ENCODE measurements at regions not wholly inside any gene's neighbourhood (a gene's known extent, or its start where the extent isn't known, plus 50 kb on each side); places are given as distances from the start of the nearest gene placed in this dataset.

DNA sequence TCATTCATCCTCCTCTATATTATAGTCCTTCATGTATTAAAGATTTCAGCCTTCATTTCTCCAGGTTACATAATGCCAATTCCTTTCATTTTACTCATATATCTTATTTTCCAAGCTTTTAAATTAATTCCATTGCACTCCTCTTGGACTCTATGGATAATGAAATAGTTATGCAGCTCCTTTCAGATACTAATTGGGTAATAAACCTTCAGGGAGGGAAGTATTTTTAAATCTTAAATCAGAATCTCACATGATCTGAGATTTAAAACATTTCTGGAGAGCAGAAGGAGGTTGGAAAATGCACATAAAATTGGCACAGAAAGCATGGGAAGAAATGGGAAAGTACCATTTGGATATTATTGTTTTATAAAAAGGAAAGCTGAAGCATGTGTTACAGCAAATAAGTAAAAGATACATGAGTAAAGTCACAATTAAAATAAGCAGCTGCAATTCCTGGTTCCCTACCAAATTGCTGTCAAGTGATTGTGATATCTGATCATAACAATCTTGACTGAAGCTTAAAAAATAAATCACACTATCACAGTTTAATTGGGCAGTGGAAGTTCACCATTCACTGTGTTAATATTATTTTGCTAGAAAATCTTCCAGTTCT lies 257.9 kb upstream of the NREP start:
- H3K4me1 Mint-ChIP-seq = no peaks in the 10 kb centered on the region
- H3K4me3 Mint-ChIP-seq = no peak overlapping the region
- no peaks in the 10 kb centered on the region for H3K9me2 ChIP-seq (ENCODE audit: insufficient read depth)
- H3F3A ChIP-seq (replicated peaks; ENCODE audit: low read depth) = no peaks in the 10 kb centered on the region
- no peaks in the 10 kb centered on the region for H3K9me3 Mint-ChIP-seq
- no peak overlapping the region for H3K27ac Mint-ChIP-seq
- no peaks in the 10 kb centered on the region for H3K27me3 ChIP-seq (ENCODE audit: insufficient read depth)
- no peaks in the 10 kb centered on the region for H3K36me3 Mint-ChIP-seq (ENCODE audit: low read depth)
- DNase-seq (ENCODE audit: low spot score) = no peak
- H3K4me1 ChIP-seq (ENCODE audit: insufficient read depth) = no peaks in the 10 kb centered on the region
- H4K20me1 ChIP-seq (replicated peaks; ENCODE audit: insufficient read depth) = no peaks in the 10 kb centered on the region
- no peaks in the 10 kb centered on the region for H3K27me3 Mint-ChIP-seq (ENCODE audit: insufficient read depth, low read depth, poor library complexity)
- TF ChIP-seq EZH2phosphoT487 (IDR thresholded peaks at IDR 0.05; ENCODE audit: unreplicated experiment) (no peak), CREB1 (CRISPR knock-in tag; IDR thresholded peaks at IDR 0.05; ENCODE audit: low read depth) (no peak), POLR2AphosphoS5 (IDR thresholded peaks at IDR 0.05; ENCODE audit: low read depth) (no peak), STAT1 (IDR thresholded peaks at IDR 0.05; ENCODE audit: unreplicated experiment) (no peak), EZH2 (IDR thresholded peaks at IDR 0.05; ENCODE audit: low read depth, unreplicated experiment) (no peak), ZNF114 (CRISPR knock-in tag; IDR thresholded peaks at IDR 0.05) (no peak), JUNB (IDR thresholded peaks at IDR 0.05; ENCODE audit: unreplicated experiment) (no peak), ZNF331 (CRISPR knock-in tag; IDR thresholded peaks at IDR 0.05; ENCODE audit: low read depth) (no peak), NANOG (IDR thresholded peaks at IDR 0.05; ENCODE audit: borderline replicate concordance) (no peak)
- TF ChIP-seq, protein P1, sequence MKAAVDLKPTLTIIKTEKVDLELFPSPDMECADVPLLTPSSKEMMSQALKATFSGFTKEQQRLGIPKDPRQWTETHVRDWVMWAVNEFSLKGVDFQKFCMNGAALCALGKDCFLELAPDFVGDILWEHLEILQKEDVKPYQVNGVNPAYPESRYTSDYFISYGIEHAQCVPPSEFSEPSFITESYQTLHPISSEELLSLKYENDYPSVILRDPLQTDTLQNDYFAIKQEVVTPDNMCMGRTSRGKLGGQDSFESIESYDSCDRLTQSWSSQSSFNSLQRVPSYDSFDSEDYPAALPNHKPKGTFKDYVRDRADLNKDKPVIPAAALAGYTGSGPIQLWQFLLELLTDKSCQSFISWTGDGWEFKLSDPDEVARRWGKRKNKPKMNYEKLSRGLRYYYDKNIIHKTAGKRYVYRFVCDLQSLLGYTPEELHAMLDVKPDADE (IDR thresholded peaks at IDR 0.05) = no peak
- TF ChIP-seq, protein P2, sequence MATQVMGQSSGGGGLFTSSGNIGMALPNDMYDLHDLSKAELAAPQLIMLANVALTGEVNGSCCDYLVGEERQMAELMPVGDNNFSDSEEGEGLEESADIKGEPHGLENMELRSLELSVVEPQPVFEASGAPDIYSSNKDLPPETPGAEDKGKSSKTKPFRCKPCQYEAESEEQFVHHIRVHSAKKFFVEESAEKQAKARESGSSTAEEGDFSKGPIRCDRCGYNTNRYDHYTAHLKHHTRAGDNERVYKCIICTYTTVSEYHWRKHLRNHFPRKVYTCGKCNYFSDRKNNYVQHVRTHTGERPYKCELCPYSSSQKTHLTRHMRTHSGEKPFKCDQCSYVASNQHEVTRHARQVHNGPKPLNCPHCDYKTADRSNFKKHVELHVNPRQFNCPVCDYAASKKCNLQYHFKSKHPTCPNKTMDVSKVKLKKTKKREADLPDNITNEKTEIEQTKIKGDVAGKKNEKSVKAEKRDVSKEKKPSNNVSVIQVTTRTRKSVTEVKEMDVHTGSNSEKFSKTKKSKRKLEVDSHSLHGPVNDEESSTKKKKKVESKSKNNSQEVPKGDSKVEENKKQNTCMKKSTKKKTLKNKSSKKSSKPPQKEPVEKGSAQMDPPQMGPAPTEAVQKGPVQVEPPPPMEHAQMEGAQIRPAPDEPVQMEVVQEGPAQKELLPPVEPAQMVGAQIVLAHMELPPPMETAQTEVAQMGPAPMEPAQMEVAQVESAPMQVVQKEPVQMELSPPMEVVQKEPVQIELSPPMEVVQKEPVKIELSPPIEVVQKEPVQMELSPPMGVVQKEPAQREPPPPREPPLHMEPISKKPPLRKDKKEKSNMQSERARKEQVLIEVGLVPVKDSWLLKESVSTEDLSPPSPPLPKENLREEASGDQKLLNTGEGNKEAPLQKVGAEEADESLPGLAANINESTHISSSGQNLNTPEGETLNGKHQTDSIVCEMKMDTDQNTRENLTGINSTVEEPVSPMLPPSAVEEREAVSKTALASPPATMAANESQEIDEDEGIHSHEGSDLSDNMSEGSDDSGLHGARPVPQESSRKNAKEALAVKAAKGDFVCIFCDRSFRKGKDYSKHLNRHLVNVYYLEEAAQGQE (IDR thresholded peaks at IDR 0.05; ENCODE audit: unreplicated experiment) = no peak
- TF ChIP-seq, protein P3, sequence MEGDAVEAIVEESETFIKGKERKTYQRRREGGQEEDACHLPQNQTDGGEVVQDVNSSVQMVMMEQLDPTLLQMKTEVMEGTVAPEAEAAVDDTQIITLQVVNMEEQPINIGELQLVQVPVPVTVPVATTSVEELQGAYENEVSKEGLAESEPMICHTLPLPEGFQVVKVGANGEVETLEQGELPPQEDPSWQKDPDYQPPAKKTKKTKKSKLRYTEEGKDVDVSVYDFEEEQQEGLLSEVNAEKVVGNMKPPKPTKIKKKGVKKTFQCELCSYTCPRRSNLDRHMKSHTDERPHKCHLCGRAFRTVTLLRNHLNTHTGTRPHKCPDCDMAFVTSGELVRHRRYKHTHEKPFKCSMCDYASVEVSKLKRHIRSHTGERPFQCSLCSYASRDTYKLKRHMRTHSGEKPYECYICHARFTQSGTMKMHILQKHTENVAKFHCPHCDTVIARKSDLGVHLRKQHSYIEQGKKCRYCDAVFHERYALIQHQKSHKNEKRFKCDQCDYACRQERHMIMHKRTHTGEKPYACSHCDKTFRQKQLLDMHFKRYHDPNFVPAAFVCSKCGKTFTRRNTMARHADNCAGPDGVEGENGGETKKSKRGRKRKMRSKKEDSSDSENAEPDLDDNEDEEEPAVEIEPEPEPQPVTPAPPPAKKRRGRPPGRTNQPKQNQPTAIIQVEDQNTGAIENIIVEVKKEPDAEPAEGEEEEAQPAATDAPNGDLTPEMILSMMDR (conservative IDR thresholded peaks at IDR 0.05; ENCODE audit: low read depth in 2 of 2) = no peak
- TF ChIP-seq, protein P4, sequence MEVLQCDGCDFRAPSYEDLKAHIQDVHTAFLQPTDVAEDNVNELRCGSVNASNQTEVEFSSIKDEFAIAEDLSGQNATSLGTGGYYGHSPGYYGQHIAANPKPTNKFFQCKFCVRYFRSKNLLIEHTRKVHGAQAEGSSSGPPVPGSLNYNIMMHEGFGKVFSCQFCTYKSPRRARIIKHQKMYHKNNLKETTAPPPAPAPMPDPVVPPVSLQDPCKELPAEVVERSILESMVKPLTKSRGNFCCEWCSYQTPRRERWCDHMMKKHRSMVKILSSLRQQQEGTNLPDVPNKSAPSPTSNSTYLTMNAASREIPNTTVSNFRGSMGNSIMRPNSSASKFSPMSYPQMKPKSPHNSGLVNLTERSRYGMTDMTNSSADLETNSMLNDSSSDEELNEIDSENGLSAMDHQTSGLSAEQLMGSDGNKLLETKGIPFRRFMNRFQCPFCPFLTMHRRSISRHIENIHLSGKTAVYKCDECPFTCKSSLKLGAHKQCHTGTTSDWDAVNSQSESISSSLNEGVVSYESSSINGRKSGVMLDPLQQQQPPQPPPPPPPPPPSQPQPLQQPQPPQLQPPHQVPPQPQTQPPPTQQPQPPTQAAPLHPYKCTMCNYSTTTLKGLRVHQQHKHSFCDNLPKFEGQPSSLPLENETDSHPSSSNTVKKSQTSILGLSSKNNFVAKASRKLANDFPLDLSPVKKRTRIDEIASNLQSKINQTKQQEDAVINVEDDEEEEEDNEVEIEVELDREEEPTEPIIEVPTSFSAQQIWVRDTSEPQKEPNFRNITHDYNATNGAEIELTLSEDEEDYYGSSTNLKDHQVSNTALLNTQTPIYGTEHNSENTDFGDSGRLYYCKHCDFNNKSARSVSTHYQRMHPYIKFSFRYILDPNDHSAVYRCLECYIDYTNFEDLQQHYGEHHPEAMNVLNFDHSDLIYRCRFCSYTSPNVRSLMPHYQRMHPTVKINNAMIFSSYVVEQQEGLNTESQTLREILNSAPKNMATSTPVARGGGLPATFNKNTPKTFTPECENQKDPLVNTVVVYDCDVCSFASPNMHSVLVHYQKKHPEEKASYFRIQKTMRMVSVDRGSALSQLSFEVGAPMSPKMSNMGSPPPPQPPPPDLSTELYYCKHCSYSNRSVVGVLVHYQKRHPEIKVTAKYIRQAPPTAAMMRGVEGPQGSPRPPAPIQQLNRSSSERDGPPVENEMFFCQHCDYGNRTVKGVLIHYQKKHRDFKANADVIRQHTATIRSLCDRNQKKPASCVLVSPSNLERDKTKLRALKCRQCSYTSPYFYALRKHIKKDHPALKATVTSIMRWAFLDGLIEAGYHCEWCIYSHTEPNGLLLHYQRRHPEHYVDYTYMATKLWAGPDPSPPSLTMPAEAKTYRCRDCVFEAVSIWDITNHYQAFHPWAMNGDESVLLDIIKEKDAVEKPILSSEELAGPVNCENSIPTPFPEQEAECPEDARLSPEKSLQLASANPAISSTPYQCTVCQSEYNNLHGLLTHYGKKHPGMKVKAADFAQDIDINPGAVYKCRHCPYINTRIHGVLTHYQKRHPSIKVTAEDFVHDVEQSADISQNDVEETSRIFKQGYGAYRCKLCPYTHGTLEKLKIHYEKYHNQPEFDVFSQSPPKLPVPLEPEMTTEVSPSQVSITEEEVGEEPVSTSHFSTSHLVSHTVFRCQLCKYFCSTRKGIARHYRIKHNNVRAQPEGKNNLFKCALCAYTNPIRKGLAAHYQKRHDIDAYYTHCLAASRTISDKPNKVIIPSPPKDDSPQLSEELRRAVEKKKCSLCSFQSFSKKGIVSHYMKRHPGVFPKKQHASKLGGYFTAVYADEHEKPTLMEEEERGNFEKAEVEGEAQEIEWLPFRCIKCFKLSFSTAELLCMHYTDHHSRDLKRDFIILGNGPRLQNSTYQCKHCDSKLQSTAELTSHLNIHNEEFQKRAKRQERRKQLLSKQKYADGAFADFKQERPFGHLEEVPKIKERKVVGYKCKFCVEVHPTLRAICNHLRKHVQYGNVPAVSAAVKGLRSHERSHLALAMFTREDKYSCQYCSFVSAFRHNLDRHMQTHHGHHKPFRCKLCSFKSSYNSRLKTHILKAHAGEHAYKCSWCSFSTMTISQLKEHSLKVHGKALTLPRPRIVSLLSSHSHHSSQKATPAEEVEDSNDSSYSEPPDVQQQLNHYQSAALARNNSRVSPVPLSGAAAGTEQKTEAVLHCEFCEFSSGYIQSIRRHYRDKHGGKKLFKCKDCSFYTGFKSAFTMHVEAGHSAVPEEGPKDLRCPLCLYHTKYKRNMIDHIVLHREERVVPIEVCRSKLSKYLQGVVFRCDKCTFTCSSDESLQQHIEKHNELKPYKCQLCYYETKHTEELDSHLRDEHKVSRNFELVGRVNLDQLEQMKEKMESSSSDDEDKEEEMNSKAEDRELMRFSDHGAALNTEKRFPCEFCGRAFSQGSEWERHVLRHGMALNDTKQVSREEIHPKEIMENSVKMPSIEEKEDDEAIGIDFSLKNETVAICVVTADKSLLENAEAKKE (CRISPR knock-in tag; IDR thresholded peaks at IDR 0.05) = no peak
- H3K27ac ChIP-seq (ENCODE audit: low read depth) = no peak overlapping the region
- H3K36me3 ChIP-seq (ENCODE audit: insufficient read depth) = no peaks in the 10 kb centered on the region
- no peak overlapping the region for H3K4me3 ChIP-seq
- no peaks in the 10 kb centered on the region for H3K79me2 ChIP-seq (replicated peaks; ENCODE audit: insufficient read depth)
- no peak overlapping the region for H2AFZ ChIP-seq
- no peak overlapping the region for H3K4me2 ChIP-seq
- ATAC-seq = no peak

Measured in GM23338 (cell line).